Endothelial cell of hepatic sinusoid (primary cell): ENCODE measurements at regions not wholly inside any gene's neighbourhood (a gene's known extent, or its start where the extent isn't known, plus 50 kb on each side); places are given as distances from the start of the nearest gene placed in this dataset.
"Not testable (repeated sequence)": the region's sequence is repeated elsewhere in the genome, so short reads cannot be mapped to it uniquely, and the experiment has no call there.

ENCODE experiments used
- in situ Hi-C: cut with HindIII; loops from 2 replicates; pipeline ENCODE4 v1.10.0; 2017; ENCODE audit warnings: low sequenced_read_pairs

GRCh38 chr5:36739751-36740221, 133.4 kb downstream of the SLC1A3 start:
- in situ Hi-C loops: loop anchor here (5.0 kb wide), 2 partner anchors 43 to 123 kb away; no protein-coding TSS in a partner anchor

- in situ Hi-C loops: no loop called here
Measured at GRCh38 chr5:36740259-36740898, 134.0 kb downstream of the SLC1A3 start.

GRCh38 chr5:36741128-36741527, 134.7 kb downstream of the SLC1A3 start:
- in situ Hi-C loops: no loop called here

GRCh38 chr5:36743891-36744772, 132.4 kb upstream of the NIPBL start:
- in situ Hi-C loops: no loop called here

GRCh38 chr5:36744773-36745589, 131.6 kb upstream of the NIPBL start:
- in situ Hi-C loops: no loop called here

- in situ Hi-C loops: not testable (repeated sequence)
Measured at GRCh38 chr5:36747794-36748193, 128.8 kb upstream of the NIPBL start.

- in situ Hi-C loops: loop anchor here (10.0 kb wide), 2 partner anchors 253 to 463 kb away; no protein-coding TSS in a partner anchor
Measured at GRCh38 chr5:36751886-36752285, 124.7 kb upstream of the NIPBL start.

- in situ Hi-C loops: loop anchor here (10.0 kb wide), 2 partner anchors 249 to 459 kb away; no protein-coding TSS in a partner anchor
Measured at GRCh38 chr5:36755342-36755741, 121.2 kb upstream of the NIPBL start.

- in situ Hi-C loops: loop anchor here (10.0 kb wide), 2 partner anchors 249 to 459 kb away; no protein-coding TSS in a partner anchor
Measured at GRCh38 chr5:36755920-36756488, 120.6 kb upstream of the NIPBL start.

- in situ Hi-C loops: loop anchor here (10.0 kb wide), 2 partner anchors 248 to 458 kb away; no protein-coding TSS in a partner anchor
Measured at GRCh38 chr5:36756848-36757247, 119.7 kb upstream of the NIPBL start.

GRCh38 chr5:36759117-36759516, 117.5 kb upstream of the NIPBL start:
- in situ Hi-C loops: loop anchor here (10.0 kb wide), 2 partner anchors 246 to 456 kb away; no protein-coding TSS in a partner anchor

- in situ Hi-C loops: loop anchor here (5.0 kb wide), 1 partner anchor 99 kb away; no protein-coding TSS in a partner anchor
Measured at GRCh38 chr5:36763454-36763853, 113.1 kb upstream of the NIPBL start.

GRCh38 chr5:36765876-36766275, 110.7 kb upstream of the NIPBL start:
- in situ Hi-C loops: no loop called here

- in situ Hi-C loops: no loop called here
Measured at GRCh38 chr5:36766981-36767380, 109.6 kb upstream of the NIPBL start.

GRCh38 chr5:36768450-36768849, 108.1 kb upstream of the NIPBL start:
- in situ Hi-C loops: no loop called here

GRCh38 chr5:36769129-36769770, 107.3 kb upstream of the NIPBL start:
- in situ Hi-C loops: no loop called here

GRCh38 chr5:36770125-36770524, 106.4 kb upstream of the NIPBL start:
- in situ Hi-C loops: no loop called here

- in situ Hi-C loops: no loop called here
Measured at GRCh38 chr5:36772276-36773140, 104.1 kb upstream of the NIPBL start.
